ENCODE measurements at regions not wholly inside any gene's neighbourhood (a gene's known extent, or its start where the extent isn't known, plus 50 kb on each side); places are given as distances from the start of the nearest gene placed in this dataset.

- H3K4me1 ChIP-seq (ENCODE audit: low read depth) = no peaks in the 10 kb centered on the region
- peak in 1 of 2 donors; percentile 7 for DNase-seq (ENCODE audit: low read depth in 1 of 2, low spot score in 1 of 2)
- no peaks in the 10 kb centered on the region for H3K36me3 ChIP-seq
- no peaks in the 10 kb centered on the region for H3K9me3 ChIP-seq (ENCODE audit: low read depth)
- TF ChIP-seq CTCF (IDR thresholded peaks at IDR 0.05; ENCODE audit: low read depth, low read length) = no peak
- H3K4me3 ChIP-seq = no peak overlapping the region
- H3K27me3 ChIP-seq = no peaks in the 10 kb centered on the region
- no peak overlapping the region for H3K27ac ChIP-seq
Measured at GRCh38 chr13:109548374-109548773, 238.0 kb downstream of the IRS2 start.

- Histone ChIP-seq H3K27me3 (no peaks in the 10 kb centered on the region), H3K36me3 (no peaks in the 10 kb centered on the region), H3K4me3 (no peak overlapping the region), H3K9me3 (ENCODE audit: low read depth) (no peaks in the 10 kb centered on the region), H3K27ac (no peak overlapping the region), H3K4me1 (ENCODE audit: low read depth) (no peaks in the 10 kb centered on the region)
- no peak for DNase-seq (ENCODE audit: low read depth in 1 of 2, low spot score in 1 of 2)
- TF ChIP-seq CTCF (IDR thresholded peaks at IDR 0.05; ENCODE audit: low read depth, low read length) = no peak
Measured at GRCh38 chr13:109547942-109548341, 238.4 kb downstream of the IRS2 start.

- Histone ChIP-seq H3K4me1 (ENCODE audit: low read depth) (no peaks in the 10 kb centered on the region), H3K36me3 (no peaks in the 10 kb centered on the region), H3K27me3 (no peaks in the 10 kb centered on the region), H3K27ac (no peak overlapping the region), H3K9me3 (ENCODE audit: low read depth) (no peaks in the 10 kb centered on the region), H3K4me3 (no peak overlapping the region)
- TF ChIP-seq CTCF (IDR thresholded peaks at IDR 0.05; ENCODE audit: low read depth, low read length) = no peak
- no peak for DNase-seq (ENCODE audit: low read depth in 1 of 2, low spot score in 1 of 2)
Measured at GRCh38 chr13:109545931-109546330, 240.5 kb downstream of the IRS2 start.

- Histone ChIP-seq H3K9me3 (ENCODE audit: low read depth) (peaks cover 2% of the 10 kb centered on the region), H3K27ac (no peak overlapping the region), H3K36me3 (no peaks in the 10 kb centered on the region), H3K4me3 (no peak overlapping the region), H3K27me3 (no peaks in the 10 kb centered on the region), H3K4me1 (ENCODE audit: low read depth) (no peaks in the 10 kb centered on the region)
- TF ChIP-seq CTCF (IDR thresholded peaks at IDR 0.05; ENCODE audit: low read depth, low read length) = no peak
- no peak for DNase-seq (ENCODE audit: low read depth in 1 of 2, low spot score in 1 of 2)
Measured at GRCh38 chr13:109541081-109541480, 245.3 kb downstream of the IRS2 start.

- H3K27ac ChIP-seq = no peak overlapping the region
- H3K9me3 ChIP-seq (ENCODE audit: low read depth) = peaks cover 2% of the 10 kb centered on the region
- H3K4me3 ChIP-seq = no peak overlapping the region
- H3K4me1 ChIP-seq (ENCODE audit: low read depth) = no peaks in the 10 kb centered on the region
- no peaks in the 10 kb centered on the region for H3K27me3 ChIP-seq
- DNase-seq (ENCODE audit: low read depth in 1 of 2, low spot score in 1 of 2) = no peak
- TF ChIP-seq CTCF (IDR thresholded peaks at IDR 0.05; ENCODE audit: low read depth, low read length) = no peak
- H3K36me3 ChIP-seq = no peaks in the 10 kb centered on the region
Measured at GRCh38 chr13:109537584-109537983, 248.8 kb downstream of the IRS2 start.

- H3K27ac ChIP-seq = no peak overlapping the region
- H3K4me1 ChIP-seq (ENCODE audit: low read depth) = no peaks in the 10 kb centered on the region
- H3K9me3 ChIP-seq (ENCODE audit: low read depth) = peaks cover 2% of the 10 kb centered on the region
- TF ChIP-seq CTCF (IDR thresholded peaks at IDR 0.05; ENCODE audit: low read depth, low read length) = no peak
- DNase-seq (ENCODE audit: low read depth in 1 of 2, low spot score in 1 of 2) = no peak
- H3K4me3 ChIP-seq = no peak overlapping the region
- H3K27me3 ChIP-seq = no peaks in the 10 kb centered on the region
- no peaks in the 10 kb centered on the region for H3K36me3 ChIP-seq
Measured at GRCh38 chr13:109533350-109533749, 253.0 kb downstream of the IRS2 start.
